ENCODE measurements at regions not wholly inside any gene's neighbourhood (a gene's known extent, or its start where the extent isn't known, plus 50 kb on each side); places are given as distances from the start of the nearest gene placed in this dataset.

DNA sequence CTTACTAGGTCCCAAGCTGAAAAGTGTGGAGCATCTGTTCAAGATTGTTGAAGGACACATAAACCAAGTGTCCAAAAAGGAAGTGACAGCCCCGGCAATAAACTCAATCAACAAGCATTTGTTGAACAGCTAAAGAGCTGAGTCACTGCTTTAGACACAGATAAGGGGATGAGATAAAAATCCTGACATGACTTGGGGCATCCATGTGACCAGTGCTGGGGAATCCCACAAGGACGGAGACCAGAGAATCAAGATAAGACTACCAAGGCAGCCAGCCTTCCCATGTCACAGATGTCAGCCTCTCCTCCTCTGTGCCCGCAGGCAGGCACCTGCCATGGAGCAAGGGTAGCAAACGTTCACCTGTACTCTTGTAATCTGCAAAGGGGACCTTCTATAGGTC, 118.6 kb upstream of the KAZN start:
- H3K36me3 ChIP-seq (ENCODE audit: control insufficient read depth in 2 of 2, extremely low read depth in 1 of 2, insufficient read depth in 2 of 2, low read length in 2 of 2) = no peaks in the 10 kb centered on the region
- ChIA-PET CTCF (no interaction called here), POLR2A (no interaction called here)
- H3K79me2 ChIP-seq (ENCODE audit: control insufficient read depth, insufficient read depth, low read length) = no peaks in the 10 kb centered on the region
- H3K9ac ChIP-seq (replicated peaks; ENCODE audit: extremely low read depth, insufficient read depth, low read length) = no peak overlapping the region
- H3K4me1 ChIP-seq (ENCODE audit: control insufficient read depth, extremely low read depth, insufficient read depth, low read length) = no peaks in the 10 kb centered on the region
- H3K4me3 ChIP-seq (replicated peaks in 1 of 3; ENCODE audit: insufficient read depth in 1 of 3, low read depth in 1 of 3, low read length in 3 of 3) = no peak overlapping the region
- DNase-seq (ENCODE audit: low read depth, low spot score) (no peak), FAIRE-seq (no peak)
- dilution Hi-C loops (cut with MboI; ENCODE audit: extremely low pct_ligation_motif_present, low sequenced_read_pairs) (no loop called here), intact Hi-C loops (cut with micrococcal nuclease) (no loop called here)
- no peak overlapping the region for H3K4me2 ChIP-seq (ENCODE audit: insufficient read depth, low read length)
- H2AFZ ChIP-seq (ENCODE audit: low read depth, low read length) = no peak overlapping the region
- no peak overlapping the region for H3K27ac ChIP-seq (ENCODE audit: insufficient read depth, low read depth, low read length)
- H3K9me1 ChIP-seq (replicated peaks; ENCODE audit: control insufficient read depth, extremely low read depth, insufficient read depth, low read length) = no peaks in the 10 kb centered on the region
- H3K9me3 ChIP-seq (replicated peaks; ENCODE audit: control insufficient read depth, insufficient read depth, low read length) = peaks cover 8% of the 10 kb centered on the region
- TF ChIP-seq JUN (IDR thresholded peaks at IDR 0.05; ENCODE audit: borderline replicate concordance, insufficient read depth, insufficient read length, low read depth) (no peak), POLR2AphosphoS5 (IDR thresholded peaks at IDR 0.05; ENCODE audit: insufficient read depth, low read depth, low read length) (no peak), POLR2A (IDR thresholded peaks at IDR 0.05; ENCODE audit: low read depth, low read length) (no peak), GATA2 (IDR thresholded peaks at IDR 0.05; ENCODE audit: insufficient read depth, insufficient read length, low read depth, low read length) (no peak), MYC (IDR thresholded peaks at IDR 0.05; ENCODE audit: low read depth, low read length) (no peak), EZH2 (IDR thresholded peaks at IDR 0.05; ENCODE audit: borderline replicate concordance, low read depth, low read length, severe bottlenecking) (no peak), FOS (IDR thresholded peaks at IDR 0.05; ENCODE audit: borderline replicate concordance, insufficient read depth, low read length) (no peak)
- TF ChIP-seq, protein P1, sequence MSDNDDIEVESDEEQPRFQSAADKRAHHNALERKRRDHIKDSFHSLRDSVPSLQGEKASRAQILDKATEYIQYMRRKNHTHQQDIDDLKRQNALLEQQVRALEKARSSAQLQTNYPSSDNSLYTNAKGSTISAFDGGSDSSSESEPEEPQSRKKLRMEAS (IDR thresholded peaks at IDR 0.05; ENCODE audit: insufficient read depth, insufficient read length) = no peak
- TF ChIP-seq, protein P2, sequence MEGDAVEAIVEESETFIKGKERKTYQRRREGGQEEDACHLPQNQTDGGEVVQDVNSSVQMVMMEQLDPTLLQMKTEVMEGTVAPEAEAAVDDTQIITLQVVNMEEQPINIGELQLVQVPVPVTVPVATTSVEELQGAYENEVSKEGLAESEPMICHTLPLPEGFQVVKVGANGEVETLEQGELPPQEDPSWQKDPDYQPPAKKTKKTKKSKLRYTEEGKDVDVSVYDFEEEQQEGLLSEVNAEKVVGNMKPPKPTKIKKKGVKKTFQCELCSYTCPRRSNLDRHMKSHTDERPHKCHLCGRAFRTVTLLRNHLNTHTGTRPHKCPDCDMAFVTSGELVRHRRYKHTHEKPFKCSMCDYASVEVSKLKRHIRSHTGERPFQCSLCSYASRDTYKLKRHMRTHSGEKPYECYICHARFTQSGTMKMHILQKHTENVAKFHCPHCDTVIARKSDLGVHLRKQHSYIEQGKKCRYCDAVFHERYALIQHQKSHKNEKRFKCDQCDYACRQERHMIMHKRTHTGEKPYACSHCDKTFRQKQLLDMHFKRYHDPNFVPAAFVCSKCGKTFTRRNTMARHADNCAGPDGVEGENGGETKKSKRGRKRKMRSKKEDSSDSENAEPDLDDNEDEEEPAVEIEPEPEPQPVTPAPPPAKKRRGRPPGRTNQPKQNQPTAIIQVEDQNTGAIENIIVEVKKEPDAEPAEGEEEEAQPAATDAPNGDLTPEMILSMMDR (IDR thresholded peaks at IDR 0.05; ENCODE audit: extremely low read depth in 1 of 2, insufficient read depth in 1 of 2, low read depth in 1 of 2, low read length in 2 of 2) = no peak
- BruUV-seq (replicated peaks) = no TSS peak
- H3K27me3 ChIP-seq (ENCODE audit: control insufficient read depth in 2 of 2, insufficient read depth in 2 of 2, low read length in 2 of 2) = no peaks in the 10 kb centered on the region
- no peaks in the 10 kb centered on the region for H4K20me1 ChIP-seq (replicated peaks; ENCODE audit: control insufficient read depth, extremely low read depth, insufficient read depth, low read length)
